HG02885 (cell line): ENCODE measurements at regions not wholly inside any gene's neighbourhood (a gene's known extent, or its start where the extent isn't known, plus 50 kb on each side); places are given as distances from the start of the nearest gene placed in this dataset.
"Not testable (repeated sequence)": the region's sequence is repeated elsewhere in the genome, so short reads cannot be mapped to it uniquely, and the experiment has no call there.

Experiments
- ATAC-seq: cut with Tn5 transposase; IDR thresholded peaks from one replicate; pipeline ENCODE4 v1.9.1; 2021; ENCODE audit warnings: mild to moderate bottlenecking; ENCODE audit not compliant: unreplicated experiment, poor library complexity

DNA sequence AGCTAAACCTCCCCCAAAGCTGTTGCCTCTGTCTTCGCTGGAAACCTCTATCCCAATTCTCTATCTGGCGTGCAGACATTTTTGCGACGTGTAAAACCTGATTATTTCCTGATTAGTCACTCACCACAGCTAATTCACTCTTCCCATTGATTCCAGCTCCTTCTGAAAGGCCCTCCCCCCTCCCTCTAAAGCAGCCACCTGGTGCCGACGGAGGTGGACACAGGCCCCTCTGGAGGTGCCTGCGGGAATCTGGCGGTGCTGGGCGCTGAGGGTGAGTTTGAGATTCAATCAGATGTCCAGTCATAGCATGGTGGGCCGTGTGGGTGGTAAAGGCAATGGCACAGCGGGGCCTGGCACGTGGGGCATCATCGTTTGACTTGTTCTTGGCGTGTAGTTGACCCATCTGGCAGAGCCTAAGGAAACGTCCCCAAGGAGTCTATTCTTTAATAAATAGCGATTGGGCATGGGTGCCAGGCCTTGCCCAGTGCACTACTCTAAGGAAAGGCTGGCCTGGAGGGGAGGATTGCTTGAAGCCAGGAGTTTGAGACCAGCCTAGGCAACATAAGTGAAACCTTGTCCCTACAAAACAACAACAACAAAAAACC, 271.1 kb upstream of the MVB12B start:
- no peak for ATAC-seq

DNA sequence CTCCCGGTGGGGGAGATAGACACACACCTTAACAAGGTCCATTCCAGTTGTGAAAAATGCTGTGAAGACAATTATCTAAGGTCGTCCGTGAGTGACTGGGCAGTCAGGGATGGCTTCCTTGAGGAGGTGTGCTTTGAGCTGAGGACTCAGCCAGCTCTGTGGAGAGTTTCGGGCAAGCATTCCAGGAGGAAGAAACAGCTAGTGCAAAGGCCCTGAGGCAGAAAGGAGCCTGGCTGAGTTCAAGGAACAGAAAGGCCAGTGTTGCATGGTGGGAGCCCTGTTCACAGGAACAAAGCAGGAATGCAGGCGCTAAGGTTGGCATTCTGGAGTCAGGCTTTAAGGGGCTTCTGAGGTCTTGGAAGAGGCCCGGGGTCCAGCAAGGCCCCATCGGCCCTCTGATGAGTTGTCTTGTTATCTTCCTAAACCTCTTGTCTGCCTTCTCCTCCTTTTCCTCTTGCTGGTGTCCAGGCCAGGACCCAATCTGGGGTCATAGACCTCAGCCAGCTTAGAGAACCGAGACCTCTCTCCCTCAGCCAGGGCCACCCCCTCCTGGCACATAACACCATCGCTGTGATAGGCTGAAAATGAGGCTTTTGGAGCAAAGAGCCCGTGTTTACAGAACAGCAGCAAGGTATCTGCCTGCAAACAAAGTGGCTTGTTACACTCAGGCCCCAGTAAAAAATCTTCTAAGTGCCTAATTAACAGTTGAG, 270.2 kb upstream of the MVB12B start:
- ATAC-seq = no peak

DNA sequence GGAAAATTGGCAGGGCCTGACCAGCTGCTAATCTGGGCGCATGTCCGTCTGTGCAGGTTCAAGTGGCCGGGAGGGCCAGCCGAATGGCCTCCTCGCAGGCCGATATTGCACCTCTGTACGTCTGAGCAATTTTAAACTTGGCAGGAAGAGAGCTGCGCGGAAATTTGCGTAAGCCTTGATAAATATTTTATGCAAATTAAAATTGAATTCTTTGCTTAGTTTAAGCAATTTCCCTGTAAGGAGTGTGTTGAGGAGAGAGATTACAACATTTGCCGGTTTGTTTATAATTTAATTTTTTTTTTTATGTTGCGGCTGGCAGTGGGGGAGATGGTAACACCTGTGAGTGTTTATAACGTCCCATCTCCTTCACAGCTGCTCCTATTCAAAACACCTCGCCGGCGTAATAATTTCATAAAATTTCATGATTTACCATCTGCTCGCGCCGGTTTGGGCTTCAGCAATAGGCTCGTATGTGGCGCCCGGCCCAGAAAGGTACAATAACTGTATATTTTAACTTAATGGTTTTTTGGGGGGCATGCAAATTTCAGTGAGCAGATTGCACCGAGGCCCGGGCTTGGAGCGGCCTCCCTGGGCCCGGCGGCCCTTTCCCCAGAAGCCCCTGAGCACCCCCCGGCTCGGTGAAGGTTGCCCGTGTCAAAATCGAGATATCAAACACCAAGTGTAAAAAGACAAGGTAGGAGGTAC, 269.4 kb upstream of the MVB12B start:
- ATAC-seq = no peak

DNA sequence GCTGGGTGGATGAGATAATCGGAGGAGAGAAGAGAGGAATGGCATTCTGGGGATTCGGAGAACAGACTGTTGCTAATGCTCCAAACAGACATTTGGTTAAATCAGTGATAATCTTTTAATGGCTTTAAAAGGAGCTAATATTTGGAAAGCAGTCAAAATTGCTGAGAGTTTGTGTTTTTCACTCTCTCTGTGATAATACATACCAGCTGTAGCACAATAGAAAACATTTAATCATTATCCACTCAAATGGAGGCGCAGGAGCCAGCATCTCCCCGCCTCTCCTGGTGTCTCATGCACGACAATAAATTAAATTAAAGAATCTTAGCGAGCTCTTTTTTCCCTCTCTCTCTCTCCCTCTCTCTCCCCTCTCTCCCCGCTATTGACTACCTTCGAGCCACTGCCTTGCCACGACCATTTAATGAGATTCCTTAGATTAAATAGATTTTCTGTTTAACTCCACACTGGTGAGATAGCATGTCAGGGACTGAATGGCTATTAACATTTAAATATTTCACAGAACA, 268.6 kb upstream of the MVB12B start:
- no peak for ATAC-seq

DNA sequence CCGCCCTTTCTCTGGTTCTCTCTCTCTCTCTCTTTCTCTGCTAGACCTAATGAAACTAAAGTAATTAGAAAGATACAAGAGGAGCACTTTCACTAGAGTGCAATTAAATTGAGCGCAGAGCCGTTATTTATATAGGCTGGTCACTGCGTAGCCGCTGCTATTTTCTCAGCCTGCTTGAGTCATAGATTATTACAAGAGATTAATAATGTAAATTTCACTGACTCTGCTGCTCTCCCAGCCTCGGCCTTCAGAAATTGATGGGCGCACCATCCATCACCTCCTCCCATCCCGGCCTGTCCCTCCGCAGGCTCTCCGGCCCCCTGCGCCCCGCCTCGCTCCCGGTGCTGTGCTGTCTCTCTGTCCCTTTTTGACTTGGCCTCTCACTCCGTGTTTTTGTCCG, 268.0 kb upstream of the MVB12B start:
- ATAC-seq = no peak

DNA sequence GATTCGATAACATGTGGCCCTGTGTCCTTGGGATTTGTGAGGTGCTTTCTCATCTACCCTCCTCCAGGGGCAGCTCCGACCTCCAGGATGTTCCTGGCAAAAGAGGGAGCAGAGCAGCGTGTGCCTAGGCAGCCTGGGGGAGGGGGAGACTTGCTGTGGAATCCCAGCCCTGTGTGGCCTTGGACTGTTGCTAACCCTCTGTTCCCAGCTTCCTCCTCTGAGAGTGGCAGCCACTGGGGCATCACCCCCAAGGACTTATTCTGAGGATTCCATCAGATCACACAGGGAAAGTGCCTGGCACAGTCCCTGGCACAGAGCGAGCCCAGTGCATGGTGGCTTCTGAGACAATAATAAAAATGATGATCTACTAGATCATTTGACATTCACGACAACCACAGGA, 265.1 kb upstream of the MVB12B start:
- ATAC-seq = no peak

DNA sequence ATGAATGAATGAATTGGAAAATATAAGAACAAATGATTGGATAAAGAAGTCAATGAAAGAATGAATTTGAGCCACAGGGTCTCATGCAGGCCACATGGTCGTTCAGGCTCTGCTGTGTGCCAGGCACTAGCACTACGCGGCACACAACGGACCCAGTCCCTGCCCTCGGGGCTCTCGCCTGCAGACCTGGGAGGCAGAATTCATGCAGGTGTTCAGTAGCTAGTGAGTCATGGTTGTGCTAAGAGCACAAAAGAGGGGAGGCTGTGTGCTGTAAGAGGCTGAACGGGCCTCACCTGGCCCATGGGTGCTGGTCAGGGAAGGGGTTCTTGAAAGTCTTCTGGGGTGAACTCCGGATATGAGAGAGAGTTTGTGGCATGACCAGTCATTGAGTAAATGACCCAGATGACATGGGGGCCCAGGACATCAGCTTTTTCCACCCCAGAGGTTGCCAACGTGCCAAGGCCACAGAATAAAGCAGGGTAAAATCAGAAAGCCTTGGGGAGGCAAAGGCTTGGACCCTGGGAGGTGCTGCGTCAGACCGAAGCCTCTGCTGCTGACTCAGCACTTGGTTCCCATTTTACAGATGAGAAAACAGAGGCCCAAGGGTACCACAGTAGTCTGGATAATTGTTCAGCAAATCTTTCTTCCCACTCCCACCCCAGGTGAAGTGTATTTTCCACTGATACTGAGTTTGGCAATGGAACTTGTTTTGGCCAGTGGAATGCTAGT, 264.3 kb upstream of the MVB12B start:
- no peak for ATAC-seq

DNA sequence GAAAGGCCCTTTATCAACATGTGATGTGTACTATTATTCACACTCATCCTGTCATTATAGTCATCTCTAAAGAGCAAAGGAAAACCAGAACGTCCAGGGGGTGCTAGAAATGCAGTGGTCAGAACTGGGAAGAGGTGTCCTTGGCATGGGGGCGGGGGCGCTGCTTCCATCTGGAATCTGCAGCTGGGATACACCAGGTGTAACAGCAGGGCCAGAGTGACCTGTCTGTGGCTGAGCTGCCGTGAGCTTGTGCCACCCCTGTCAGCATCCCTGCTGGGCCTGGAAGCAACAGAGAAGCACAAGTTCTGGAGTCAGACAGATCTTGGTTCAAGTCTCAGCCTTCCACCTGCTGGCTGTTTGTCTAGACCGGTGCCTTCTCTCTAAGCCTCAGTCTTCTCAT, 263.3 kb upstream of the MVB12B start:
- no peak for ATAC-seq

DNA sequence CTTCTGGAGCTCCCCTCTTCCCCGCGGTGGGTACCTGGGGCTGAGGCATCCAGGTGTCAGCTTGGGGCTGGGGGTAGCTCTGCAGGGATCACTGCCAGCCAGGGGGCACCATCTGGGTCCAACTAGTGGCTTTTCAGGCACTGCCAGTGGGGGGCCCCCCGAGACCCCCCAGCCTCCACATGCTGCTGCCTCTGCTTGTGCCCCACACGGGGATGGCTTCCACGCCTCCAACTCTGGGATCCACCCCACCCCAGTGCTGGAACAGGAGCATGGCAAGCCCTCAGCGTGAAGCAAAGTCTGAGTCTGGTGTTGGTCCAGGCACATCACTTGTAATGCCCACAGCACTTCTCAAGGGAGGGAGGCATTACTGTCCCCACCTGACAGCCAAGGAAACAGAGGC, 260.5 kb upstream of the MVB12B start:
- ATAC-seq = no peak

DNA sequence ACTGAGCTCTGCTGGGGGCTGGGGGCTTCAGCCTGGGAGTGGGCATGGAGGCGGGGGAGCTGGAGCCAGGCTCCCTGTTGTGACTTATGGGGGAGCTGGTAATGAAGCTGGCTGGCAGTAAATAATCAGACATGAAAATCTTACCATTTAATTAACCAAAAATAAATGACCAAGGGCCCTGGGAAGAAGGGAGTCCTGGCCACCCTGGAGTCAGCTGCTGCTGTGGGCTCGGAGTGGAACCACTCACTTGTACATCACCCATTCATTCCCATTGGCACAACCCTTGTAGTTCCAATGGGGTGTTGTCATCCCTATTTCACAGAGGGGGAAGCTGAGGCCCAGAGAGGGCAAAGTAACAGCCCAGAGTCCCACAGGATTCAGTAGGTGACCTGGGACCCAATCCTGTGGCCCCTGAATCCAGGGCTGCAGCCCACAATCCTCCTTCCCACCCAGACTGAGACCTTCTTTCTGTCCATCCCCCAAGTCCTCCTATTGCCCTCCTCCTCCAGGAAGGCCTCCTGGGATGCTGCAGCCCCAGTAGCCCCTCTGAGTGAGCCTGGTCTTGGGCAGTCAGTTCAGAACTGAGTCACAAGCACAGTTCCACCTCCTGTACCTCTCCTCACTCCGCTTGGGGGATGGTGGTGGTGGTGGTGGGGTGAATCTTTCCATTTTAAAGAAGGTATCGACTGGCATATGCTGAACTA, 259.4 kb upstream of the MVB12B start:
- ATAC-seq = no peak

DNA sequence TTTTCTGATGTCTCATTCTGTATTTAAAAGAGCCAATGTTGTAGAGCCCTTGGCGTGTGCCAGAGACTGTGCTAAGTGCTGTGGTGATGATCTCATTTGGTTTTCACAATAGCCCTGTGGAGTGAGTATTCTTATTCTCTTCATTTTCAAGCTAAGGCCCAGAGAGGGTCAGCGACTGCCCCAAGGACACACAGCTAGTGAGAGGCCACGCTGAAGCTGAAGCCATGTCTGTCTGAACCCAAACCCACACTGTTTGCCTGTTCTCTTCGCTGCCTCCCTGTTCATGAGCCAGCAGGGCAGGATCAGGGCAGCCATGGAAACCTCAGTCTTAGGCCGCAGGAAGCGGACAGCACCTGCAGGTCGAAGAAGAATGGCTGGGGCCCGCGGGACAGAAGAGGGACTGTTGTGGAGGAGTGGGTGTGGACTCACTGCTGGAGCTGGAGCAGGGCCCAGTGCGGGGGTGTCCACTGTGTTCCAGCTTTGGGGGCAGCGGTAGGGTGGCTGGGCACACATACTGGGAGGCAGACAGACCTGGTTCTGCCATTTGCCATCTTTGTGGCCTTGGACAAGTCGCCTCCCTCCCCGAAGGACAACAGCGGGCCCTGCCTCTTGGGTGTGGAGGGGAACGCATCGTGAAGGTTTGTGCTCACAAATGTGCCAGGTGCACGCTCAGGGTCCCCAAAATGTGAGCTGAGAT, 257.9 kb upstream of the MVB12B start:
- ATAC-seq = no peak

DNA sequence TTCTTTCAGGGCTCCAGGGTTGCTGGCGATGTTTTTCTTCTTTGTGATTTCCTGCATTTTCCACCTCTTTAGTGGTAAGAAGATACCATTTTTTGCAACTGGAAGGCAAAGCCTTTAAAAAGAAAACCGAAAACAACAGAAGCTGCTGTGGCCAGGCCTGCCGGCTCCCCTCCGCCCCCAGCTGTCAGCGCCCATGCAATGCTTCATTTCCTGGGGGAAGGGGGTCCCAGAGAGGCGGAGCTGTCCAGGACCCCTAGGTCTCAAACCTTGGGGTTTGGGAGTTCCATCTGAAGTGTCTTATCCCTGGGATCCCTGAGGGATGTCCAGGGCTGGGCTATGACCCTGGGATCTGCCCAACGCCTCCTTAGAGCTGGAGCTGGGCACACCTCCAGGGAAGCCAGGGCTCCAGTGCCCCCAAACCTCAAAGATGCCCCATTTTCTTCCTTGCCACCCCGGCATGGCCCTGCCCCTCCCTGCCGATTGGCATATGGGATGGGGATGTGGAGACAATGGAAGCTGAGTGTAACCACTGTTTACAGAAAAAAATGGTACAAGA, 257.2 kb upstream of the MVB12B start:
- no peak for ATAC-seq

DNA sequence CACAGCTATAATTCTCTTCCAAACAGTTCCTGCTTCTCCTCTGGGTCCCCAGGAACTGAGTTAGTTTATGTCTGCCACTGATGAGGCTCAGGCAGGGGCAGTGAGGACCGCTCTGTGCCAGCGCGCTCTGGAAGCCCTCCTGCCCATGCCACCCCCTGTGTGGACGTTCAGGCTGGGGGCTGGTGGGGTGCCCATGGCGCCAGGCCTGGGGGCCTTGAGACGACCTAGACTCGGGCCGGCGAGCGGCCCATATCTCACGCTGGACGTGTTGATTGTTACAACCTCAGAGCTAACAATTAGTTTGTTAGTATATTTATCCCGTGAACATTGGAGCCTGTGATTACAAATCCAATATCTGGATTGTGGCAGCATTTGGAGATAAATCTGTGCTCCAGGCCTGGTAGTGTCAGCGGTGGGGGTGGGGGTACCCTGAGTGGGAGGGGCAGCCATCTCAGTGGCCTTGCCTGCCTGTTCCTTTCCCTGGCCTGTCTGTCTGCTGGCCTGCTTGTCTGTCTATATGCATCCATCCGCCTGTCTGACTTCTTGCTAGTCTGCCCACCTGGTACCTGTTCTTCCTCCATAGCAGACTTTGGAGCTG, 256.5 kb upstream of the MVB12B start:
- no peak for ATAC-seq

DNA sequence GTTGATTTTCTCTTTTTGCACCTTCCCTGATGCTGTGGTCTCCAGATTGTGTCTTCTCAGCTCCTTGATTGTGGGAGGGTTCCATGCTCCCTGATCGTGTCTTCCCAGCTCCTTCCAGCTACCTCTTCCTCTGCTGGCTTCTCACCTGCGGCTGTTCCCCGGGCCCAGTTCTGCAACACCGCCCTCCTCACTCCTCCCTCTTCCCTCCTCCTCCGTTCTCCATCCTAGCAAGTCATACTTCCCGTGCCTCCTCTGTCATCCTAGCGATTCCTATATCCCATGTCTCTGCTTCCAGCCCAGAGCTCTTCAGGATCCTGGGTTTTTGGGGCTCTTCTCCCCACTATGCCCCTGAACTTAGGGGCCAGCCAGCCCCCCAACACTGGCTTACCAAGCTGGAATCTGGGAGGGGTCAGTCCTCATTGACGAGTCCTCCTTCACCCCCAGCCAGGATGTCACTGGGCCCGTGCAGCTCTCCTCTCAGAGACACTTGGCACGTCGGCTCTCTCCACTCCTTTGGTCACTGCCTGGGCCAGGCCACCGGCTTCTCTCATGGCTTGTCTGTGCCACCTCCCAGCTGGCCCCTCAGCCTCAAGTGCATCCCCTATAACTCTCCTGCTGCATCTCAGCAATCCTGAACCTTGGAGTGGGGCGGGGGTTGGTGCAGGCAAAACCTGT, 255.4 kb upstream of the MVB12B start:
- no peak for ATAC-seq

DNA sequence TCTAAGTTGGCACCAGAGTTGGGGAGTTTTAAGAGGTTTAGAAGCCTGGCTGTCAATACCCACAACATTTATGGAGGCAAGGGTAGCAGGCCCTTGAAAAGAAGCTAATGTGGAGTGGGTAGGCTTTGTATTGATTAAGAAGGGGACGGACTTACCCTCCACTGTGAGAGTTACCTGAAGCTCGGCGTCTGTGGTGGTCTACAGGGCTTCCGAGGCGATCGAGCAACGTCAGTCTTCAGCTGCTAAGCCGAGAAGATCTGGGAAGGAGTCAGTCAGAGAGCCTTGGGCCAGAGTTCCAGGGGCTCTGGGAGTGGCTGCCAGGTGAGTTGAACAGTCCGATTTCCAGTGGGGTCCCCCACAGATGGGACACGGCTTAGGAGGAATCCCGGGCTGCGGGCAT, 249.0 kb upstream of the MVB12B start:
- ATAC-seq = not testable (repeated sequence)

DNA sequence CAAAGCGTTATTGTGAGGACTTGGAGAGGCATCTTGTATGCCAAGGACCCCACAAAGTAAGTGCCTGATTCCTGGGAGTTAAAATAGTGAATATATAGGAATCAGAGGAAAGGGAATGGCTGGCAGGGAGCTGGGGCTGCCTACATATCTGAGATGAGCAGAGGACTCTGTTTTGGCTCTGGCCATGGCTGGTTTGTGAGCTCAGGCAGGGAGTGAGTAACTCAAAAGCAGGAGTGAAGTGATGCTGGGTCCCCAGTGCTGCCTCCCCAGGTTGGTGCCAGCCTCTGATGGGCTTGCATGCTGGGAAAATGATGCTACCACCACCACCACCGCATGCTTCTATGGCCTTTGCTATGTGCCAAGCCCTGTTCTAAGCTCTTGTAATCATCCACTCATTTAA, 246.0 kb upstream of the MVB12B start:
- no peak for ATAC-seq

DNA sequence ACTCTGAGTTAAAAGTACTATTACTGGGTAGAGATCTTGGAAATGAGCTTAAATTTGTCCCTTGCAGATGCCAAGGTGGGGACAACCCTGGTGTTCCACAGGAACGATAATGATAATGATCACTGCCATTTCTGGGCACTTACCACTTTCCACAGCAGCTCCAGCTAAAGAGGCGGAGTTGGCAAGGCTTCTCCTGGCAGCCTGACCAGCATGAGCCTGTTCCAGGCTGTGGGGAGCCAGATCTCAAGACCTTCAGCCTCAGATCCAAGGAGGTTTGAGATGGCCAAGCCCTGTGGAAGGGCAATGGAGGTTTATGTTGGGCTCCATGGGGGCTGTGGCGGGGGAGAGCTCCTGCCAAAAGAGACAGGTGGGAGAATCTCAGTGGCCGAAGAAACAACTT, 244.9 kb upstream of the MVB12B start:
- no peak for ATAC-seq

DNA sequence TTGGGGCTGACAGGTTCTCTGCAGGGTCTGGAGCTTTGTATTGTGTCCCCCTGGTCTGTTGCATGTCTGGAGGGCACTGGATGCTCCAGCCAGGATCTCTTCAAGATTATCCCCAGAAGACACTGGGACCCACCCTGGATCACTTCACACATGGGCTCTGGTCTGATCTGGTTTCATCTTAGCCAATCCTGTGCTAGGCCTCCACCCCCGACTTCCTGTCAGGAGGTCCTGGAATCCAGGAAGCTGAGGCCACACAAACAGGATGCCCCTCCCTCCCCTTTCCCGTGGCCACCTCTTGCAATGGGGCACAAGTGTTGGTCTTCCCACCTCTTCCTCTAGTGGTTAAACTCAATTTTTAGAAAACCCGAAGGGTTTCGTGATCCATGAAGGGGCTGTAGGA, 242.6 kb upstream of the MVB12B start:
- ATAC-seq = no peak
